GM18508 (cell line): ENCODE measurements at regions not wholly inside any gene's neighbourhood (a gene's known extent, or its start where the extent isn't known, plus 50 kb on each side); places are given as distances from the start of the nearest gene placed in this dataset.
"Not testable (repeated sequence)": the region's sequence is repeated elsewhere in the genome, so short reads cannot be mapped to it uniquely, and the experiment has no call there.

ENCODE experiments used
- ATAC-seq: cut with Tn5 transposase; IDR thresholded peaks from one replicate; pipeline ENCODE4 v1.9.1; 2021; ENCODE audit warnings: moderate number of reproducible peaks; ENCODE audit not compliant: insufficient read depth, unreplicated experiment

GRCh38 chr7:85924062-85924461, 719.6 kb upstream of the GRM3 start:
- no peak for ATAC-seq

GRCh38 chr7:85916016-85916415, 727.7 kb upstream of the GRM3 start:
- no peak for ATAC-seq

- no peak for ATAC-seq
Observed at GRCh38 chr7:85914437-85914836, 727.6 kb upstream of the SEMA3D start.

- ATAC-seq: no peak
Observed at GRCh38 chr7:85908051-85908450, 721.2 kb upstream of the SEMA3D start.

GRCh38 chr7:85897967-85898366, 711.1 kb upstream of the SEMA3D start:
- ATAC-seq: no peak

GRCh38 chr7:85896531-85896930, 709.7 kb upstream of the SEMA3D start:
- ATAC-seq: no peak

GRCh38 chr7:85895835-85896234, 709.0 kb upstream of the SEMA3D start:
- no peak for ATAC-seq

- ATAC-seq: not testable (repeated sequence)
Observed at GRCh38 chr7:85891900-85892299, 705.0 kb upstream of the SEMA3D start.

GRCh38 chr7:85890244-85890811, 703.5 kb upstream of the SEMA3D start:
- ATAC-seq: peak; percentile 72

- ATAC-seq: no peak
Observed at GRCh38 chr7:85887133-85887532, 700.3 kb upstream of the SEMA3D start.

- no peak for ATAC-seq
Observed at GRCh38 chr7:85882335-85882734, 695.5 kb upstream of the SEMA3D start.

GRCh38 chr7:85875398-85875797, 688.5 kb upstream of the SEMA3D start:
- ATAC-seq: no peak

- ATAC-seq: no peak
Observed at GRCh38 chr7:85866540-85866939, 679.7 kb upstream of the SEMA3D start.

- ATAC-seq: no peak
Observed at GRCh38 chr7:85851571-85852193, 664.8 kb upstream of the SEMA3D start.

GRCh38 chr7:85850381-85850780, 663.5 kb upstream of the SEMA3D start:
- ATAC-seq: no peak

GRCh38 chr7:85840554-85840953, 653.7 kb upstream of the SEMA3D start:
- ATAC-seq: no peak

GRCh38 chr7:85833066-85833465, 646.2 kb upstream of the SEMA3D start:
- no peak for ATAC-seq

- ATAC-seq: no peak
Observed at GRCh38 chr7:85830982-85831381, 644.1 kb upstream of the SEMA3D start.

GRCh38 chr7:85829817-85830432, 643.1 kb upstream of the SEMA3D start:
- ATAC-seq: no peak

GRCh38 chr7:85829176-85829575, 642.3 kb upstream of the SEMA3D start:
- no peak for ATAC-seq

- ATAC-seq: no peak
Observed at GRCh38 chr7:85828614-85829013, 641.8 kb upstream of the SEMA3D start.
